ENCODE measurements at regions not wholly inside any gene's neighbourhood (a gene's known extent, or its start where the extent isn't known, plus 50 kb on each side); places are given as distances from the start of the nearest gene placed in this dataset.

DNA sequence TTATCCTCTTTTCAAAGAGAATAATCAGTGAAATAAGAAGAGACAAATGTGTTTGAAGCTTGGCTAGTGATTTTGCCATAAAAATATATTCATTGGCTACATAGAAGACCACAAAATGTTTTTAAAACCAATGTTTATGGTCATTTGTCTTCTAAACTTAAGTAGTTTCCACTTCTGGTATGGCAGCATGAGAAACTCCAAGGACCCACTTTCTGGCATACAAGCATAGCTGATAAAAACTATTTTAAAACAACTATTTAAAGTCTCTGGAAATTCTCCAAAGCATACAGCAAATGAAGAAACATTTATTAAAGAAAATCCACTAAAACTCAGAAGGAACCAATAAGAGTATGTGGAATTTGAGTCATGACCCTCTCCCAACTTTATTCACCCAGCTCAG lies 89.2 kb upstream of the TOMM7 start:
- Histone ChIP-seq H3K27me3 (no peaks in the 10 kb centered on the region), H3K27ac (no peak overlapping the region), H3K36me3 (no peaks in the 10 kb centered on the region), H3K9me3 (no peaks in the 10 kb centered on the region), H3K4me3 (no peak overlapping the region), H3K4me1 (no peaks in the 10 kb centered on the region)
- TF ChIP-seq, protein P1, sequence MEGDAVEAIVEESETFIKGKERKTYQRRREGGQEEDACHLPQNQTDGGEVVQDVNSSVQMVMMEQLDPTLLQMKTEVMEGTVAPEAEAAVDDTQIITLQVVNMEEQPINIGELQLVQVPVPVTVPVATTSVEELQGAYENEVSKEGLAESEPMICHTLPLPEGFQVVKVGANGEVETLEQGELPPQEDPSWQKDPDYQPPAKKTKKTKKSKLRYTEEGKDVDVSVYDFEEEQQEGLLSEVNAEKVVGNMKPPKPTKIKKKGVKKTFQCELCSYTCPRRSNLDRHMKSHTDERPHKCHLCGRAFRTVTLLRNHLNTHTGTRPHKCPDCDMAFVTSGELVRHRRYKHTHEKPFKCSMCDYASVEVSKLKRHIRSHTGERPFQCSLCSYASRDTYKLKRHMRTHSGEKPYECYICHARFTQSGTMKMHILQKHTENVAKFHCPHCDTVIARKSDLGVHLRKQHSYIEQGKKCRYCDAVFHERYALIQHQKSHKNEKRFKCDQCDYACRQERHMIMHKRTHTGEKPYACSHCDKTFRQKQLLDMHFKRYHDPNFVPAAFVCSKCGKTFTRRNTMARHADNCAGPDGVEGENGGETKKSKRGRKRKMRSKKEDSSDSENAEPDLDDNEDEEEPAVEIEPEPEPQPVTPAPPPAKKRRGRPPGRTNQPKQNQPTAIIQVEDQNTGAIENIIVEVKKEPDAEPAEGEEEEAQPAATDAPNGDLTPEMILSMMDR (IDR thresholded peaks at IDR 0.05): no peak
- TF ChIP-seq POLR2A (IDR thresholded peaks at IDR 0.05) (no peak), POLR2AphosphoS5 (IDR thresholded peaks at IDR 0.05) (no peak), EP300 (IDR thresholded peaks at IDR 0.05) (no peak)
- no peak for DNase-seq
- intact Hi-C loops (cut with DNase I; ENCODE audit: low total_unique reads): no loop called here

DNA sequence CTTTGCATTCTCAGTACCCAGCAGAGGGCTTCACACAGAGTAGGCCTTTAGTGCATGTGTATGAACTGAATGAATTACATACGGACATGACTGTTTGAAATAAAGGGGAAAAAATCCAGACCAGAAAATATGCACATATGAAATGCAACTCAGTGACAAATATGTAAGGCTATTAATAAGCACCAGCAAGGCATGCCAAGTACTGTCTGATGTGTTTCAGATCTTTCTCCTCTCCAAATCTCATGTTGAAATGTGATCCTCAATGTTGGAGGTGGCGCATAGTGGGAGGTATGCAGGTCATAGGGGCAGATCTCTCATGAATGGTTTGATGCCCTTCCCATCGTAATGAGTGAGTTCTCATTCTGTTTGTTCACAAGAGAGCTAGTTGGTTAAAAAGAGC lies 87.3 kb upstream of the TOMM7 start:
- Histone ChIP-seq H3K27me3 (no peaks in the 10 kb centered on the region), H3K27ac (no peak overlapping the region), H3K36me3 (no peaks in the 10 kb centered on the region), H3K4me3 (no peak overlapping the region), H3K4me1 (no peaks in the 10 kb centered on the region), H3K9me3 (no peaks in the 10 kb centered on the region)
- intact Hi-C loops (cut with DNase I; ENCODE audit: low total_unique reads): no loop called here
- DNase-seq: no peak
- TF ChIP-seq POLR2A (IDR thresholded peaks at IDR 0.05) (no peak), EP300 (IDR thresholded peaks at IDR 0.05) (no peak), POLR2AphosphoS5 (IDR thresholded peaks at IDR 0.05) (no peak)
- TF ChIP-seq, protein P1 (IDR thresholded peaks at IDR 0.05): no peak
- 77 to 91% (median 86%) methylated on average over 3 of the region's 3 CpGs for WGBS, 5 donors

DNA sequence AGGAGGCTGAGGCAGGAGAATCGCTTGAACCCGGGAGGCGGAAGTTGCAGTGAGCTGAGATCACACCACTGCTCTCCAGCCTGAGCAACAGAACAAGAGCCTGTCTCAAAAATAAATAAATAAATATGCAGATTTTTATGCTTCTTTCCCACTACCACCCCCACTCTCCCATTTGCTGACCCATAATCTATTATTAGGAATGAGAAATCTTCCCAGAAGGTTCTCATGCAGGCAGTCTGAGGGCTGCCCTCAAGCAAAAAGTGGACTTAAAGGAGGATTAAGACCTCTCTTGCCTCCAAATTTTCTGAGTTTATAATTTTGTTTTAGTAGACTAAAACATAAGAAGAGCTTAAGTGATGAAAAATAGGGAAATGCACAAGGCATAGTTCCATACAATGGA lies 85.2 kb upstream of the TOMM7 start:
- no peak overlapping the region for H3K4me3 ChIP-seq
- H3K36me3 ChIP-seq: no peaks in the 10 kb centered on the region
- no peak for TF ChIP-seq POLR2A (IDR thresholded peaks at IDR 0.05)
- no peak for TF ChIP-seq POLR2AphosphoS5 (IDR thresholded peaks at IDR 0.05)
- TF ChIP-seq, protein P1 (IDR thresholded peaks at IDR 0.05): no peak
- TF ChIP-seq EP300 (IDR thresholded peaks at IDR 0.05): no peak
- H3K9me3 ChIP-seq: no peaks in the 10 kb centered on the region
- H3K27me3 ChIP-seq: no peaks in the 10 kb centered on the region
- no peak for DNase-seq
- no peaks in the 10 kb centered on the region for H3K4me1 ChIP-seq
- 86 to 100% (median 93%) methylated on average over 3 of the region's 3 CpGs for WGBS, 5 donors
- no peak overlapping the region for H3K27ac ChIP-seq
- intact Hi-C loops (cut with DNase I; ENCODE audit: low total_unique reads): no loop called here

DNA sequence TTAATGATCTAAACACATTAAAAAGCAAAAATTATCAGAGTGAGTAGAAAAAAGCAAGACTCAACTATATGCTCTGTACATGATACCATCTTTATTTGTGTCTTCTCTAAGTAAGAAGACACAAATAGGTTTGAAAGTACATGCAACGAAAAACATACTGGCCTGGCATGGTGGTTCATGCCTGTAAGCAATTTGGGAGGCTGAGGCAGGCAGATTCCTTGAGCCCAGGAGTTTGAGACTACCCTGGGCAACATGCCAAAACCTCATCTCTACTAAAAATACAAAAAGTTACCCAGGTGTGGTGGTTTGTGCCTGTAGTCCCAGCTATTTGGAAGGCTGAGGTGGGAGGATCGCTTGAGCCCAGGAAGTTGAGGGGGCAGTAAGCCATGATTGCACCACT lies 78.1 kb upstream of the TOMM7 start:
- H3K4me3 ChIP-seq: no peak overlapping the region
- 75 to 93% (median 90%) methylated on average over 2 of the region's 2 CpGs for WGBS, 5 donors
- H3K4me1 ChIP-seq: no peaks in the 10 kb centered on the region
- H3K27me3 ChIP-seq: no peaks in the 10 kb centered on the region
- intact Hi-C loops (cut with DNase I; ENCODE audit: low total_unique reads): no loop called here
- H3K9me3 ChIP-seq: no peaks in the 10 kb centered on the region
- TF ChIP-seq, protein P1 (IDR thresholded peaks at IDR 0.05): no peak
- TF ChIP-seq EP300 (IDR thresholded peaks at IDR 0.05) (no peak), POLR2A (IDR thresholded peaks at IDR 0.05) (no peak), POLR2AphosphoS5 (IDR thresholded peaks at IDR 0.05) (no peak)
- no peak overlapping the region for H3K27ac ChIP-seq
- no peak for DNase-seq
- H3K36me3 ChIP-seq: no peaks in the 10 kb centered on the region

All from stomach (tissue), 8 donors.